CD4-positive, CD25-positive, alpha-beta regulatory T cell (primary cell): ENCODE measurements at regions not wholly inside any gene's neighbourhood (a gene's known extent, or its start where the extent isn't known, plus 50 kb on each side); places are given as distances from the start of the nearest gene placed in this dataset.
"Not testable (repeated sequence)": the region's sequence is repeated elsewhere in the genome, so short reads cannot be mapped to it uniquely, and the experiment has no call there.

Experiments used
- ATAC-seq, 2 donors: fragments of 150-1000 bp; cut with Tn5 transposase; one replicate each; pipeline ENCODE4 v1.10.0; 2021; ENCODE audit warnings: low read depth in 2 of 2, moderate number of reproducible peaks in 2 of 2, moderate library complexity in 1 of 2
- DNase-seq, 3 donors: peaks; one replicate each; pipeline versions ENCODE4 v3.0.0 to v3.0.0-alpha.2; 2012 to 2022; ENCODE audit warnings: mixed read lengths in 1 of 3
- H3K27ac ChIP-seq: one replicate; pipeline ENCODE4 v1.7.0; 2013; ENCODE audit warnings: mild to moderate bottlenecking, low read length; ENCODE audit not compliant: insufficient read depth, poor library complexity, severe bottlenecking
- H3K27me3 ChIP-seq: one replicate; pipeline ENCODE4 v1.7.0; 2013; ENCODE audit warnings: low read length; ENCODE audit not compliant: control insufficient read depth, insufficient read depth
- H3K36me3 ChIP-seq: one replicate; pipeline ENCODE4 v1.7.0; 2013; ENCODE audit warnings: mild to moderate bottlenecking, low read length, moderate library complexity; ENCODE audit not compliant: control insufficient read depth, insufficient read depth
- H3K4me1 ChIP-seq: 2 replicates; pipeline ENCODE4 v1.7.0; 2013; ENCODE audit warnings: mild to moderate bottlenecking, low read length; ENCODE audit not compliant: insufficient read depth, control insufficient read depth, poor library complexity, severe bottlenecking
- H3K4me3 ChIP-seq: one replicate; pipeline ENCODE4 v1.7.0; 2013; ENCODE audit warnings: low read depth, mild to moderate bottlenecking, low read length, moderate library complexity
- H3K9me3 ChIP-seq, 2 experiments: 1 replicate in 1 of 2; 2 replicates in 1 of 2; pipeline ENCODE4 v1.7.0; 2013; ENCODE audit warnings: low read length in 2 of 2, mild to moderate bottlenecking in 1 of 2, moderate library complexity in 1 of 2; ENCODE audit not compliant: control insufficient read depth in 2 of 2
- H3K27ac Mint-ChIP-seq, 3 donors: one replicate each; pipeline ENCODE4 v1.8.0; 2020 to 2022; ENCODE audit warnings: mild to moderate bottlenecking in 3 of 3, mixed read lengths in 3 of 3, moderate library complexity in 2 of 3
- H3K27me3 Mint-ChIP-seq: one replicate; pipeline ENCODE4 v1.8.0; 2022; ENCODE audit warnings: mild to moderate bottlenecking, mixed read lengths
- H3K36me3 Mint-ChIP-seq: one replicate; pipeline ENCODE4 v1.8.0; 2020; ENCODE audit warnings: mixed read lengths
- H3K4me1 Mint-ChIP-seq, 4 donors: one replicate each; pipeline ENCODE4 v1.8.0; 2020 to 2022; ENCODE audit warnings: mixed read lengths in 4 of 4, mild to moderate bottlenecking in 1 of 4
- H3K4me3 Mint-ChIP-seq, 4 donors: one replicate each; pipeline ENCODE4 v1.8.0; 2020 to 2022; ENCODE audit warnings: mild to moderate bottlenecking in 4 of 4, mixed read lengths in 4 of 4, moderate library complexity in 3 of 4
- H3K9me3 Mint-ChIP-seq, 7 donors: one replicate each; pipeline ENCODE4 v1.8.0; 2020 to 2022; ENCODE audit warnings: mixed read lengths in 7 of 7, mild to moderate bottlenecking in 3 of 7, moderate library complexity in 2 of 7

GRCh38 chr4:29372971-29373370 is 1347.2 kb upstream of the PCDH7 start:
- no peaks in the 10 kb centered on the region for H3K36me3 Mint-ChIP-seq

GRCh38 chr4:29375716-29376115 is 1344.5 kb upstream of the PCDH7 start:
- Histone ChIP-seq H3K4me1 (no peaks in the 10 kb centered on the region), H3K27me3 (no peaks in the 10 kb centered on the region), H3K4me3 (no peak overlapping the region), H3K36me3 (no peaks in the 10 kb centered on the region), H3K27ac (no peak overlapping the region), H3K9me3 (peaks cover 5 to 14% of the 10 kb centered on the region in 2 experiments)
- Mint-ChIP-seq H3K4me1 (no peaks in the 10 kb centered on the region), H3K36me3 (no peaks in the 10 kb centered on the region), H3K27ac (no peak overlapping the region), H3K27me3 (no peaks in the 10 kb centered on the region), H3K4me3 (no peak overlapping the region), H3K9me3 (peaks cover 5 to 16% (median 8%) of the 10 kb centered on the region in 7 donors)
- no peak for ATAC-seq
- DNase-seq = no peak

More at GRCh38 chr4:29372971-29373370, 1347.2 kb upstream of the PCDH7 start:
- Histone ChIP-seq H3K4me3 (no peak overlapping the region), H3K36me3 (no peaks in the 10 kb centered on the region), H3K27me3 (no peaks in the 10 kb centered on the region), H3K27ac (no peak overlapping the region), H3K4me1 (no peaks in the 10 kb centered on the region), H3K9me3 (peaks cover 5 to 17% of the 10 kb centered on the region in 2 experiments)
- Mint-ChIP-seq H3K4me1 (no peaks in the 10 kb centered on the region), H3K9me3 (peaks cover 0 to 18% (median 8%) of the 10 kb centered on the region in 7 donors), H3K27me3 (no peaks in the 10 kb centered on the region), H3K4me3 (no peak overlapping the region), H3K27ac (no peak overlapping the region)
- no peak for ATAC-seq
- DNase-seq = no peak

- not testable (repeated sequence) for H3K27ac ChIP-seq, H3K4me1 Mint-ChIP-seq, H3K4me3 ChIP-seq, H3K4me1 ChIP-seq, H3K4me3 Mint-ChIP-seq, H3K9me3 ChIP-seq, ATAC-seq, H3K36me3 ChIP-seq, H3K27ac Mint-ChIP-seq, DNase-seq, H3K27me3 ChIP-seq, H3K27me3 Mint-ChIP-seq, H3K36me3 Mint-ChIP-seq
- peaks cover 2 to 13% (median 8%) of the 10 kb centered on the region in 7 donors for H3K9me3 Mint-ChIP-seq
Measured at GRCh38 chr4:29378237-29378636, 1341.9 kb upstream of the PCDH7 start.

GRCh38 chr4:29390921-29391320 is 1329.2 kb upstream of the PCDH7 start:
- no peaks in the 10 kb centered on the region for H3K27me3 Mint-ChIP-seq
- peaks cover 0 to 37% (median 11%) of the 10 kb centered on the region in 7 donors for H3K9me3 Mint-ChIP-seq
- no peaks in the 10 kb centered on the region for H3K36me3 ChIP-seq
- no peaks in the 10 kb centered on the region for H3K27me3 ChIP-seq
- no peak for ATAC-seq
- H3K9me3 ChIP-seq = peaks cover 0 to 7% of the 10 kb centered on the region in 2 experiments
- no peak overlapping the region for H3K4me3 ChIP-seq
- no peaks in the 10 kb centered on the region for H3K4me1 Mint-ChIP-seq
- H3K4me1 ChIP-seq = no peaks in the 10 kb centered on the region
- H3K27ac Mint-ChIP-seq = no peak overlapping the region
- H3K27ac ChIP-seq = no peak overlapping the region
- H3K36me3 Mint-ChIP-seq = no peaks in the 10 kb centered on the region
- DNase-seq = no peak
- H3K4me3 Mint-ChIP-seq = no peak overlapping the region

GRCh38 chr4:29405116-29405515 is 1315.1 kb upstream of the PCDH7 start:
- H3K36me3 ChIP-seq = no peaks in the 10 kb centered on the region
- no peaks in the 10 kb centered on the region for H3K27me3 ChIP-seq
- Mint-ChIP-seq H3K27me3 (no peaks in the 10 kb centered on the region), H3K36me3 (no peaks in the 10 kb centered on the region), H3K9me3 (peaks cover 0 to 21% (median 8%) of the 10 kb centered on the region in 7 donors), H3K4me3 (no peak overlapping the region), H3K4me1 (no peaks in the 10 kb centered on the region), H3K27ac (no peak overlapping the region)
- H3K4me1 ChIP-seq = no peaks in the 10 kb centered on the region
- no peak for ATAC-seq
- H3K4me3 ChIP-seq = no peak overlapping the region
- no peak overlapping the region for H3K27ac ChIP-seq
- no peak for DNase-seq
- H3K9me3 ChIP-seq = peaks cover 0 to 5% of the 10 kb centered on the region in 2 experiments

GRCh38 chr4:29415771-29416170 is 1304.4 kb upstream of the PCDH7 start:
- no peak overlapping the region for H3K4me3 ChIP-seq
- no peak overlapping the region for H3K4me3 Mint-ChIP-seq
- no peaks in the 10 kb centered on the region for H3K36me3 ChIP-seq
- no peaks in the 10 kb centered on the region for H3K4me1 ChIP-seq
- no peaks in the 10 kb centered on the region for H3K36me3 Mint-ChIP-seq
- peaks cover 0 to 22% (median 8%) of the 10 kb centered on the region in 7 donors for H3K9me3 Mint-ChIP-seq
- H3K9me3 ChIP-seq = no peaks in the 10 kb centered on the region
- H3K4me1 Mint-ChIP-seq = no peaks in the 10 kb centered on the region
- no peak overlapping the region for H3K27ac ChIP-seq
- no peak for ATAC-seq
- no peaks in the 10 kb centered on the region for H3K27me3 ChIP-seq
- DNase-seq = no peak
- H3K27ac Mint-ChIP-seq = no peak overlapping the region
- H3K27me3 Mint-ChIP-seq = no peaks in the 10 kb centered on the region

- no peak overlapping the region for H3K4me3 ChIP-seq
- H3K4me1 ChIP-seq = no peaks in the 10 kb centered on the region
- H3K27ac ChIP-seq = no peak overlapping the region
- Mint-ChIP-seq H3K27me3 (no peaks in the 10 kb centered on the region), H3K4me1 (no peaks in the 10 kb centered on the region), H3K4me3 (no peak overlapping the region), H3K9me3 (peaks cover 0 to 18% (median 2%) of the 10 kb centered on the region in 7 donors), H3K27ac (no peak overlapping the region), H3K36me3 (no peaks in the 10 kb centered on the region)
- no peaks in the 10 kb centered on the region for H3K27me3 ChIP-seq
- ATAC-seq = no peak
- no peak for DNase-seq
- H3K9me3 ChIP-seq = peaks cover 0 to 1% of the 10 kb centered on the region in 2 experiments
- no peaks in the 10 kb centered on the region for H3K36me3 ChIP-seq
Measured at GRCh38 chr4:29423836-29424721, 1296.1 kb upstream of the PCDH7 start.
